Hippocampal formation (tissue), 2 donors: ENCODE measurements at regions not wholly inside any gene's neighbourhood (a gene's known extent, or its start where the extent isn't known, plus 50 kb on each side); places are given as distances from the start of the nearest gene placed in this dataset.
A peak's percentile ranks its signal among the peaks of the same experiment; 100 is the strongest.

Experiments
- DNase-seq, 2 donors: peaks; one replicate each; lab custom pipeline; 2025; lab: John Stamatoyannopoulos, UW

- peak in 1 of 2 donors; percentile 25 for DNase-seq
These were observed 65.0 kb upstream of the SLC2A12 start for GRCh38 chr6:134117409-134117808.

GRCh38 chr6:134115715-134116074 lies 63.3 kb upstream of the SLC2A12 start:
- DNase-seq = peak; percentile 61 to 78

GRCh38 chr6:134114918-134115714 lies 62.7 kb upstream of the SLC2A12 start:
- DNase-seq = no peak

GRCh38 chr6:134114489-134114888 lies 62.1 kb upstream of the SLC2A12 start:
- no peak for DNase-seq

GRCh38 chr6:134111726-134112125 lies 59.3 kb upstream of the SLC2A12 start:
- DNase-seq = no peak

- DNase-seq = no peak
These were observed 58.7 kb upstream of the SLC2A12 start for GRCh38 chr6:134111062-134111677.

- no peak for DNase-seq
These were observed 54.3 kb upstream of the SLC2A12 start for GRCh38 chr6:134106702-134107101.

- DNase-seq = no peak
These were observed 53.5 kb upstream of the SLC2A12 start for GRCh38 chr6:134105940-134106339.

GRCh38 chr6:134103006-134103405 lies 50.6 kb upstream of the SLC2A12 start:
- DNase-seq = no peak
